GDM1 (cell line): ENCODE measurements at regions not wholly inside any gene's neighbourhood (a gene's known extent, or its start where the extent isn't known, plus 50 kb on each side); places are given as distances from the start of the nearest gene placed in this dataset.

Source experiments
- DNase-seq: peaks from one replicate; lab custom pipeline; 2025; lab: John Stamatoyannopoulos, UW

DNA sequence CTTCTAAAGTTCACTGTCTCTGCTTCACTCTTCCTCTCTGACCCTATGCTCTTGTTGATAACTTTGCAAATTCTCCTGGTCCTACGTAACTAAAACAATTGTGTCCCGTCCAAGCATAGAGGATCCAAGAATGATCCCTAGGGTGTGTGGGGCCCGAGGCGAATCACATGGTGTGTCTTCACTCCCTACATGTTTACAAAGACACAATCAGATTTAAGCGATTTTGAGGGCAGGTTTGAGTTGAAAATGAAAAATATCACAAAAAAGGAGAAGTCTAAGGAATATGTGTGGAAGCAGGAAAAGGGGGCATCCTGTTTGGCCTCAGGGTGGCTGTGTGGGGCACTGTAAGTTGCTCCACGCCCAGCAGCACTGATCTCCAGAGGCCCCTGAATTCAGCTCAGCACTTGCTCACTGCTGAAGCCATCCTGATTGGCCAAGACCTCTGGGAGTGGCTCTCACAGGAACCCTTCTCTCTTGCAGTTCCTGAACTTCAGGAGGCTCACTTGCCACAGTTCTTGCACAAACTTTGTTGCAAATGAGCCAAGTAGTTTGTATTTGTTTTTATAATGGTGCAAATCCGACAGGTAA, 363.6 kb downstream of the ZNF521 start:
- DNase-seq: no peak

DNA sequence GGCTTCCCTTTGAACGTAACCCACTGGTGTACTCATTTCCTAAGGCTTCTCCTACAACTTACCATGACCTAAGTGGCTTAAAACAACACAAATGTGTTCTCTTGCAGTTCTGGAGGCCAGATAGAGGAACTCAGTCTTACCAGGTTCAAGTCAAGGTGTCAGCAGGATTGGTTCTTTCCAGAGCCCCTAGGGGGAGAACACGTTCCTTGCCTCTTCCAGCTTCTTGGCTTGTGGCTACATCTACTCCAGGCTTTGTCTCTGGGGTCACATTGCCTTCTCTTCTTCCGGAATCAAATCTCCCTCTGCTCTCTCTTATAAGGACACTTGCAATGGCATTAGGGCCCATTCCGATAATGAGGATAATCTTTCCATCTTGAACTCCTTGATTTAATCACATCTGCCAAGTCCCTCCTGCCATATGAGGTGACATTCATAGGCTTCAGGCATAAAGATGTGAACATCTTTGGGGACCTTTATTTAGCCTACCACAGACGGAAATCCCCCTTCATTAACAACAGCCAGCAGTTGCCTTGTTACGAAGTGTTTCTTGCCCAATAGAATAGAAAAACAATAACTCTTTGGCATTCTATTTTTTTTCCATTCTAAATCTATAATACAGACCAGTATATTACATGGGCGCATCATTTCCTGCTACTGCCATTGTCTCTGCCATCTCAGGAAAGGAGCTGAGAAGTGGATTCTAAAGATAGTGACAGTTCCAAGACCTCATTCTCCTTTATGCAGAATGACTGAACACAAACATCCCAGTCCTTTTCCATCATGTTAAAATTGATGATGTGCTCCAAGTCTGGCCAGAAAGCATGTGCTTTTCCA, 362.0 kb downstream of the ZNF521 start:
- peak; percentile 2 for DNase-seq

DNA sequence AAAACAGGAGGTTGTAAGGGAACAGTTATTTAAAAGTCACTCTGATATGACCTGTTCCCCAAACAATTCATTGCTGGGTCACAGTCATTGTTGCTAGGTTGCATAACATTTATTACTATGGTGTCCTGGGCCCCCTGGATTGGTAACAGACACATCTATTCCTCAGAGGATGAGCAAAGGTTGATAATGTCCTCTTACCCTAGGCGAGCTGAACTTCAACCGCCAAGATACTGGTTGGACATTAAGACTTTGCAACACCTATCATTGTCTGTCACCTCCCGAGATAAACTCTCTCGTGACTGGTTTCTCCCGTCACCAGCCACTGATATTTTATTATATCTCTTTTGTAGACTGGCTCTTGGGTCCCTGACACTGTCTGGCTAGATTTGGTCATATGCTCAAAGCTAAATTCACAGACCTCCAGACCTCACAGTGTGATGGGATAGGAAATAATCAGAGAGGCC, 361.3 kb downstream of the ZNF521 start:
- DNase-seq: no peak

DNA sequence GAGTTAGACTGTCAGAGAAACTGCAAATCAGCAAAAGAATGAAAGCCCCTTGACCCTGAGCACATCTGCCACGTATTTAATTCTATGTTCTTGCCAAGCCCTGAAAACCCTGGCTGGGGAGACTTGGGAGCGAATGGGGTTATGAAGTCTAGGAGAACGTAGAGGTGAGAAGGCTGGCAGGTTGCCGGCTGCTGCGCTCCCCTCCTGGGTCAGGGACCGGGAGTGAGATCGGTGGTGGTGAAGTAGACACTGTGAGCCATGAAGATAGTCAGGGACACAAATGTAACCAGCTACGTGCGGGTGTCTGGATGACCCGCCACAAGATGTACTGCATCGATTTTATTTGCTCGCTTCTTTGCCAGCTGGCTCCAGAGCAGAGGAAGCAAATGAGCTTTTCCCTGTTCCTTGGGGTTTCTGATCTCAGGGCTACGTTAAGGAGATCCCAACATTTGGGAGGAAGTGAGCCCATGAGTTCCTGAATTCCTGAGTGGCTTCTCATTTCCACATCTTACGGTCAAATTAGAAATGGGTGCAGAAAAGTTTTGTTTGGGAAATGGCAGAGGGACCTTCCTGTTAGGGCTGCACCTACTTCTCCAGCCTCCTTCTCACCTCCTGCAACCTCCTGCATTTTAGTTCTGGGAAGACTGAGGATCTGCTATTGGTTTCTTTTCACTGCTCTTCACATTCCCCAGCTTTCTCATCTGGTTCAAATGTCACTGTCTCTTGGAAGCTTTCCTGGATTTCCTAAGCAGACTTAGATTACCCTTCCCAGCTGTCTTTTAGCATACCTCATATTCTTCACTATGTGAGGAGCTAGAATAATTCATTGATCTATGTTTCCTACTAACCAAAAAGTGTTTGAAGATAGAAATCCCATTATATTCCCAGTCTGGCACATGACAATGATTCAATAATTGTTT, 360.6 kb downstream of the ZNF521 start:
- no peak for DNase-seq

- DNase-seq: no peak
These were observed 359.5 kb downstream of the ZNF521 start for GRCh38 chr18:24992491-24992890.

DNA sequence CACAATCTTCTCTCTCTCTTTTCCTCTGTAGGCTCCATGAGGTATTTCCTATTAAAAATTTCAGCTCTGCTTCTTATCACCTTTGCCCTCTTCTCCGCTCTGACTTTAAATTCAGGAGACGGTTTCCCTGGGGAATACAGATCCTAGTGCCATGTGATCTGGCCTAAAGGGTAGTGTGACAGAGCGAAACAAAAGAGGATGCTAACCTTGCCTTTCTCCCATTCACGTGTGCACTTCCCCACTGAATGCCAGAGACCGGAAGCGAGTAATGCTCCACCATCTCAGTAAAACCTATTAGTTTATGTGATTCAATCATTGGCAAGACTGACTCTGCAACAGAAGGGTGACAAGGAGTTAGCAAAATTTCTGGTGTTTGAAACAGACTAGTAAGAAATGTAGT, 358.3 kb downstream of the ZNF521 start:
- no peak for DNase-seq

DNA sequence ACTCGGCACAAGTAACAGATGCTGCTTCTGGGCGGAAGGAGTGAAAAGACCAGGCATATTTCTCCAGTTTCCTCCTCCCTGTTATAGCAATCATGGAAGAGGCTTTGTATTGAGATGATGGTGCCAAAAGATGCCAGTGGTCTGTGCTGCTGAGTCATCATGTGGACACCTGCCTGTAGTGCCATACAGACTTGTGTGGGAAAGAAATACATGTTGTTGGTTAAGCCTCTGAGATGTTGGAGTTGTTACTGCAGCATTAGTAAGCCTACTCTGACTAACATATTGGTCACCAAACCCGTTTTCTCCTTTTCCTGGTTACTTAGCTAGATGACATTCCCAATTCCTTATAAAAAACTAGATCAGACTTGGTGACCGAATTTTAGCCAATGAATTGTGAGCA, 356.9 kb downstream of the ZNF521 start:
- DNase-seq: no peak

- no peak for DNase-seq
These were observed 356.2 kb downstream of the ZNF521 start for GRCh38 chr18:24995755-24996154.

DNA sequence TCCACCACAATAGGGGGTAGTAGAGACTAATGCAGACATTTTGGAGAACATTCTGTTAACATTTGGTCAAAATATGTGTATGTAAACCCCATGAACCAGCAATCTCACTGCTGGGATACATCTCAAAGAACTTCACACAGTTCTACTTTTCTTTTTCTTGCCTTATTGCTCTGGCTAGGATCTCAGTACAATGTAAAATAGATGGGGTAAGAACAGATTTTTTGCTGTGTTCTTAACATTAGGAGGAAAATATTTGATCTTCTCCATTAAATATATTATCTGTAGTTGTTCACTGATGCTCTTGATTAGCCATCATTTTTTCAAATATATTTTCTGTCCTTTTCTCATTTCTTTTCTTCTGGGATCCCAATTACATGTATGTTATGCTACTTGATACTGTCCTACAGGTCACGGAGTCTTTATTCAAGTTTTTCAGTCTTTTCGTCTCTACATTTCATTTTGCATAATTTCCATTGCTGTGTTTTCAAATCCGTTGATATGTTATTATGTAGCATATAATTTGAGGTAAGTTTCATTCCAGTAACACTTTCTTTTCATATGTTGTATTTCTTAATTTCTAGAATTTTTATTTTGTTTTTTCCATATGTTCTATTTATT, 352.2 kb downstream of the ZNF521 start:
- no peak for DNase-seq

DNA sequence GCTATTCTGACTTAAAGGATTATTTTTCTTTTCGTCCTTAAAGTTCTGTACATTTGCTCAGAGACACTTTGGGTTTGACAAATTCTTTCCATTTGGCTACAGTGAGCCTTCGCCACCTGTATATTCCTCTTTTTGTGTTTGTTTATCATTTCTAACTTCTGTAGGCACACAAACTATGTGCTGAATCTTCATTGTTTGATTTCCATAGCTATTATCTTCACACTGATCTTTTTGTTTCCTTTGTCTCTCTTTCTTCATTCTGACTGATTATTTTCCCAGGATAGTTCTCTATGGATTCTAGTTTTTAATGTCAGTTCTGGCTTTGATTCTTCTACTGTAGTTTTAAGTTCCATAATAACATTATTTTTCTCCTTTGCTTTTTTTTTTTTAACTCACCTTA, 350.2 kb downstream of the ZNF521 start:
- DNase-seq: no peak

- DNase-seq: no peak
These were observed 346.2 kb downstream of the ZNF521 start for GRCh38 chr18:25005541-25006403.

DNA sequence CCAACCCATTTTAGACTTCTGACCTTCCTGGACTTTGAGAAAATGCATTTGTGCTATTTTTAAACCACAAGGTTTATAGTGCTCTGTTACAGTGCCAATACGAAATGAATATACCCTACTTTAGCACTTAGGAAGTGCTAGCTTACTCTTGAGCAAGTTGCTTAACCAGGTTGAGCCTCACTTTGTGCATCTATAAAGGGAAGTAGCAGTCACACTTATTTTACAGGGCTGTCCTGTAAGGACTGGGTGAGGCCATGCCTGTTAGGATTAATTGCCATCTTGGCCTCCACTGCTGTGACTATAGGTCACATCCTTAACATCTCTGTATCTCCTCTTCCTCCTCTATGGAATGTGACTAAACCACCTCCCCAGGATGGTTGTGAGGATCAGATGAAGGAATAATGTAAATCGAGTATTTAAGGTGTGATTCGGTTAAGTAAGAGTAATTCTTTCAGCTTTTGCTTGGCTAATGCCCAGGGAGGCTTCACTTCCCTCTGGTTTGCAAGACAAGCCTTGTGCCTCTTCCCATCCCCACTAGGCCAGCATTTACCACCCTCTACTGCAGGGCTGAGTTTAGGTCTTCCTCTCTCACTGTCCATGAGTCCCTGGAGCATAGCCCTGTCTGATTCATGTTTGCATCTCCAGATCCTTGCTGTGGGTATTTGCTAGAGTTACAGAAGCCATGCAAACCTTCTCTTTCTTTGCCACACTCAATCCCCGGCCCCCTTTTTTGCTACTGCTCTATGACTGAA, 341.2 kb downstream of the ZNF521 start:
- DNase-seq: no peak
